SH-SY5Y (cell line): ENCODE measurements at regions not wholly inside any gene's neighbourhood (a gene's known extent, or its start where the extent isn't known, plus 50 kb on each side); places are given as distances from the start of the nearest gene placed in this dataset.

Source experiments
- GATA2 ChIP-seq: IDR thresholded peaks from 2 replicates; pipeline ENCODE4 v1.6.1; 2011; ENCODE audit warnings: mild to moderate bottlenecking, low read depth, low read length
- GATA3 ChIP-seq: IDR thresholded peaks from 2 replicates; pipeline ENCODE4 v1.6.1; 2011; ENCODE audit warnings: low read depth, mild to moderate bottlenecking, low read length, moderate library complexity

- TF ChIP-seq GATA3 (no peak), GATA2 (no peak)
Measured at GRCh38 chr21:38115870-38116269, 140.9 kb upstream of the KCNJ15 start.
